ENCODE measurements at regions not wholly inside any gene's neighbourhood (a gene's known extent, or its start where the extent isn't known, plus 50 kb on each side); places are given as distances from the start of the nearest gene placed in this dataset.

DNA sequence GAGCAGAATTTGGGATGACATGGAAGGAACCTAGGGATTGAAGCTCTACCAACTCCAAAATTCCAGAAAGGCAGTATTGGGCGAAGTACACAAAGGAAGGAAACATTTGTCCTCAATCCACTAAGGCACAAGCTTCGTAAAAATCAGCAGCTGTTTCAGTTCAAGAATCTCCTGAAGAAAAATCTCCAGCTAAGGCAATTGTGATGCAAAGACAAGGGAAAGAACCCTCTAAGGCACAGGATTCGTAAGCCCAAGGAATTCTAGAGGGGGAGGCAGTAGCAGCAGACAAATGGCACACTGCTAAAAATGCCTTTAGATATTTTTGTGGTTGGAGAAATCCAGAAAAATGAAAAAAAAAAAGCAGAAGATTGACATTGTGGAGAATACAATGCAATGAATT lies 64.5 kb upstream of the PLPPR5 start:
- TF ChIP-seq TAF1 (IDR thresholded peaks at IDR 0.05; ENCODE audit: control insufficient read depth, extremely low read depth, insufficient read depth, low read length, severe bottlenecking) (no peak), SMAD1 (IDR thresholded peaks at IDR 0.05; ENCODE audit: low read depth, low read length, partially characterized antibody) (no peak)

All from K562 (cell line).